ENCODE measurements at regions not wholly inside any gene's neighbourhood (a gene's known extent, or its start where the extent isn't known, plus 50 kb on each side); places are given as distances from the start of the nearest gene placed in this dataset.

DNA sequence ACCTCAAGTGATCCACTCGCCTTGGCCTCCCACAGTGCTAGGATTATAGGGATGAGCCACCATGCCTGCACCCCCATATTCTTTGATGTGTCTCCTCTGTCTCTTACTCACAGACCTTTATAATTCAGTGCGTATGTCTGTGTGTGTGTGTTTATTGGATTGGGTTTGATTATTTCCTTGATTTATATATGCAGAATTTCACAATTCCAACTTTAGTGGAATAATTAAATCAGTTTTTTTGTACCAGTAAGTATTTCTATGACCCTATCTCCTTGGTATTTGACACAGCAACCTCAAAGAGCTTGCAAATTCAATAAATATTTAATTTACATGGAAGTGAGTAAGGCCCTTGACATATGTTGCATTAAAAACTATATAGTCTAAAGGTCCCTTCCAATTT lies 333.9 kb upstream of the ADAMTS5 start:
- intact Hi-C loops (cut with DNase I; ENCODE audit: low total_unique reads) = no loop called here
- no peak for DNase-seq
- WGBS, 5 donors = 87 to 97% (median 94%) methylated on average over 2 of the region's 2 CpGs
- H3K9me3 ChIP-seq = peaks cover 0 to 12% (median 3%) of the 10 kb centered on the region in 4 donors
- no peaks in the 10 kb centered on the region for H3K4me1 ChIP-seq
- no peak overlapping the region for H3K27ac ChIP-seq
- TF ChIP-seq, protein P1, sequence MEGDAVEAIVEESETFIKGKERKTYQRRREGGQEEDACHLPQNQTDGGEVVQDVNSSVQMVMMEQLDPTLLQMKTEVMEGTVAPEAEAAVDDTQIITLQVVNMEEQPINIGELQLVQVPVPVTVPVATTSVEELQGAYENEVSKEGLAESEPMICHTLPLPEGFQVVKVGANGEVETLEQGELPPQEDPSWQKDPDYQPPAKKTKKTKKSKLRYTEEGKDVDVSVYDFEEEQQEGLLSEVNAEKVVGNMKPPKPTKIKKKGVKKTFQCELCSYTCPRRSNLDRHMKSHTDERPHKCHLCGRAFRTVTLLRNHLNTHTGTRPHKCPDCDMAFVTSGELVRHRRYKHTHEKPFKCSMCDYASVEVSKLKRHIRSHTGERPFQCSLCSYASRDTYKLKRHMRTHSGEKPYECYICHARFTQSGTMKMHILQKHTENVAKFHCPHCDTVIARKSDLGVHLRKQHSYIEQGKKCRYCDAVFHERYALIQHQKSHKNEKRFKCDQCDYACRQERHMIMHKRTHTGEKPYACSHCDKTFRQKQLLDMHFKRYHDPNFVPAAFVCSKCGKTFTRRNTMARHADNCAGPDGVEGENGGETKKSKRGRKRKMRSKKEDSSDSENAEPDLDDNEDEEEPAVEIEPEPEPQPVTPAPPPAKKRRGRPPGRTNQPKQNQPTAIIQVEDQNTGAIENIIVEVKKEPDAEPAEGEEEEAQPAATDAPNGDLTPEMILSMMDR (IDR thresholded peaks at IDR 0.05) = no peak
- no peak for TF ChIP-seq POLR2AphosphoS5 (IDR thresholded peaks at IDR 0.05)
- no peak for TF ChIP-seq POLR2A (IDR thresholded peaks at IDR 0.05)
- TF ChIP-seq EP300 (IDR thresholded peaks at IDR 0.05) = no peak
- no peaks in the 10 kb centered on the region for H3K36me3 ChIP-seq
- no peak overlapping the region for H3K4me3 ChIP-seq
- no peaks in the 10 kb centered on the region for H3K27me3 ChIP-seq

DNA sequence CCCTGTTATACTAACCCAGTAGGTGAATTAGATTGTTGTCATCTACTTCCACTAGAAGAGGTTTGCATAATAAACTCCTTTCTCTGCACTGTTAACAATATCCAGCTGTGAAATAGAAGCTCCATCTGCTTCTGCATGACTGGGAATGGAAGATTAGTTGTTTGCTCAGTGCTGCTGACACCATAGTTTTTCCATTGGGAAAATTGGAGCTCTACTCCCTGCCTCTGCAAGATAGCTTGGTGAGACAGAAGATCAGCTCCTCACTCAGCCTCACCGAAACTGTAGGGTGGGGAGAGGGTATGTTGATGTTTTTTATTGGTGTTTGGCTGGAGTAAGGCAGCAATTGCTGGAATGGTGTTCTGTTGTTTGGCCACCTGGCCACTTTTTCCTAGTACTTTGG lies 331.6 kb upstream of the ADAMTS5 start:
- intact Hi-C loops (cut with DNase I; ENCODE audit: low total_unique reads) = no loop called here
- TF ChIP-seq POLR2AphosphoS5 (IDR thresholded peaks at IDR 0.05) (no peak), POLR2A (IDR thresholded peaks at IDR 0.05) (no peak)
- peak in 1 of 2 donors; percentile 36 for DNase-seq
- peaks cover 0 to 12% (median 3%) of the 10 kb centered on the region in 4 donors for H3K9me3 ChIP-seq
- no peak overlapping the region for H3K4me3 ChIP-seq
- H3K27me3 ChIP-seq = no peaks in the 10 kb centered on the region
- no peaks in the 10 kb centered on the region for H3K4me1 ChIP-seq
- 54 to 73% (median 70%) methylated on average over 1 of the region's 1 CpG for WGBS, 5 donors
- H3K27ac ChIP-seq = no peak overlapping the region
- H3K36me3 ChIP-seq = no peaks in the 10 kb centered on the region

DNA sequence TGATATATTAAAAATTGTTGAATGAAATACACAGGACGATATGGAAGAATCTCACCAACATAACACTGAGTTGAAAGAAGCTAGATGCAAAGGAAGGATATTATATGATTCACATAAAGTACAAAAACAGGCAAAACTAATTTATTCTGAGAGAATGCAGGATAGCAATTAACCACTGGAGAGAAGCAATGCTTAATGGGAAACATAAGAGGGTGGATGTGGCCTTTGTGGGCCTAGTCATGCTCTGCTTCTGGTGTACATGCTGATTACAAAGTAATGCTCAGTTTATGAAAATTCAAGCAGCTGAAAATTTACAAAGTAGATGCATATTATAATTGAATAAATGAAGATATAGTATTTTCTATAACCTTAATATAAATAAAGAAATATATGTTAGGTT lies 326.4 kb upstream of the ADAMTS5 start:
- DNase-seq = no peak
- no peak overlapping the region for H3K4me3 ChIP-seq
- intact Hi-C loops (cut with DNase I; ENCODE audit: low total_unique reads) = no loop called here
- no peak for TF ChIP-seq EP300 (IDR thresholded peaks at IDR 0.05)
- no peak for TF ChIP-seq POLR2AphosphoS5 (IDR thresholded peaks at IDR 0.05)
- TF ChIP-seq, protein P1 (IDR thresholded peaks at IDR 0.05) = no peak
- no peak for TF ChIP-seq POLR2A (IDR thresholded peaks at IDR 0.05)
- H3K27ac ChIP-seq = no peak overlapping the region
- peaks cover 0 to 12% (median 3%) of the 10 kb centered on the region in 4 donors for H3K9me3 ChIP-seq
- 42 to 90% (median 86%) methylated on average over 1 of the region's 1 CpG for WGBS, 5 donors
- no peaks in the 10 kb centered on the region for H3K27me3 ChIP-seq
- no peaks in the 10 kb centered on the region for H3K36me3 ChIP-seq
- peaks cover 0 to 11% (median 0%) of the 10 kb centered on the region in 4 donors for H3K4me1 ChIP-seq

DNA sequence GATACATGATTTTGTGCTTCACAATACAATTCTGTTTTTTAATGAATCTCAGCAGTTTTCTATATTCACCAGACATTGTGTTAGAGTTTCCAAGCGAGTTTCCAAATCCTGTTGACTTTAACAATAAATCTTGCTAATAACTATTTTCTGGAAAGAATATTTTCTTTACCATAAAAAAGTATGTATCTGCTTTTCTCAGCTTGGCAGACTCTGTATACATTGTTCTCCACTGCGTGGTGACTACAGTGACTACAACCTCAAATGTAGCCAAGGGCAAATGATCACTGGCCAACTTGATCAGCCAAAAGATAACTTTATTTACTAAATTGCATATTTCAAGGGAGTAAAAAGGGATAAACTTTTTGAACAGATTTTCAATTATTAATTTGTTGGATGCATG lies 325.9 kb upstream of the ADAMTS5 start:
- no peaks in the 10 kb centered on the region for H3K36me3 ChIP-seq
- no peak overlapping the region for H3K4me3 ChIP-seq
- H3K9me3 ChIP-seq = peaks cover 0 to 12% (median 3%) of the 10 kb centered on the region in 4 donors
- TF ChIP-seq EP300 (IDR thresholded peaks at IDR 0.05) = no peak
- no peak for TF ChIP-seq POLR2A (IDR thresholded peaks at IDR 0.05)
- TF ChIP-seq, protein P1 (IDR thresholded peaks at IDR 0.05) = no peak
- TF ChIP-seq POLR2AphosphoS5 (IDR thresholded peaks at IDR 0.05) = no peak
- peaks cover 0 to 11% (median 0%) of the 10 kb centered on the region in 4 donors for H3K4me1 ChIP-seq
- no peak overlapping the region for H3K27ac ChIP-seq
- peak in 1 of 2 donors; percentile 48 for DNase-seq
- intact Hi-C loops (cut with DNase I; ENCODE audit: low total_unique reads) = no loop called here
- H3K27me3 ChIP-seq = no peaks in the 10 kb centered on the region
- 54 to 64% (median 61%) methylated on average over 2 of the region's 2 CpGs for WGBS, 5 donors

DNA sequence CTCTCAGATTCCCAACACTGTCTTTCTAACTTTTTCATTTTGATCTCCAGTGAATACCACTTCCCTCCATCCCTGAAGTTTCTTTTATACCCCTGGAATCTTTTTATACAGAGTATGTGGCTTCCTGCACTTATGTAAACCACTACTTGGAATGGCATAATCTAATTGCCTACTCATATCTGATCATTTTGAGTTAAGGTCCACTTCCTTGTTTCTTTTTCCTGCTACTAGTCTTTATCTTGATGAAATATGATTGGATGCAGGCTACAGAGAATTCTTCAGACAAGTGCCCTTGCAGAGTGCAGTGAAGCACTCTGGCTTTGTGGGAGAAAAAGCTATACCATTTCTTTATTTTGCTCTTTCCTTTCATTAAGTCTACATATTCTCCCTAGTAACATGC lies 325.3 kb upstream of the ADAMTS5 start:
- Histone ChIP-seq H3K36me3 (no peaks in the 10 kb centered on the region), H3K27me3 (no peaks in the 10 kb centered on the region), H3K9me3 (peaks cover 0 to 12% (median 3%) of the 10 kb centered on the region in 4 donors), H3K27ac (no peak overlapping the region), H3K4me3 (no peak overlapping the region), H3K4me1 (peaks cover 0 to 11% (median under 1%) of the 10 kb centered on the region in 4 donors)
- no peak for TF ChIP-seq POLR2A (IDR thresholded peaks at IDR 0.05)
- TF ChIP-seq, protein P1 (IDR thresholded peaks at IDR 0.05) = no peak
- TF ChIP-seq POLR2AphosphoS5 (IDR thresholded peaks at IDR 0.05) = no peak
- TF ChIP-seq EP300 (IDR thresholded peaks at IDR 0.05) = no peak
- DNase-seq = no peak
- intact Hi-C loops (cut with DNase I; ENCODE audit: low total_unique reads) = no loop called here
